Esophagus squamous epithelium (tissue), 5 donors: ENCODE measurements at regions not wholly inside any gene's neighbourhood (a gene's known extent, or its start where the extent isn't known, plus 50 kb on each side); places are given as distances from the start of the nearest gene placed in this dataset.

ENCODE experiments used
- DNase-seq: peaks from one replicate; lab custom pipeline; 2025; lab: John Stamatoyannopoulos, UW
- H3K27ac ChIP-seq, 4 donors: fragments of 200-600 bp; sonication (generic); one replicate each; pipeline ENCODE4 v1.5.1; 2016 to 2019; ENCODE audit warnings: mild to moderate bottlenecking in 1 of 4
- H3K27me3 ChIP-seq, 4 donors: fragments of 200-600 bp; sonication (generic); 1 replicate in 3 of 4; 2 replicates in 1 of 4; pipeline versions ENCODE4 v1.5.1 to v1.6.0; 2017 to 2021; ENCODE audit warnings: antibody characterized with exemption in 1 of 4
- H3K36me3 ChIP-seq, 3 donors: fragments of 200-600 bp; sonication (generic); one replicate each; pipeline ENCODE4 v1.5.1; 2016 to 2019
- H3K4me1 ChIP-seq, 3 donors: fragments of 200-600 bp; sonication (generic); one replicate each; pipeline ENCODE4 v1.5.1; 2017 to 2019
- H3K4me3 ChIP-seq, 4 donors: fragments of 200-600 bp; sonication (generic); 1 replicate in 3 of 4; 2 replicates in 1 of 4; pipeline ENCODE4 v1.5.1; 2016 to 2019; ENCODE audit warnings: mild to moderate bottlenecking in 2 of 4, moderate library complexity in 1 of 4
- H3K9me3 ChIP-seq, 3 donors: fragments of 200-600 bp; sonication (generic); one replicate each; pipeline ENCODE4 v1.5.1; 2016 to 2019
- POLR2A ChIP-seq, 4 donors: fragments of 450-650 bp; IDR thresholded peaks; one replicate each; pipeline ENCODE4 v1.6.1; 2017; ENCODE audit warnings: antibody characterized with exemption in 4 of 4, mild to moderate bottlenecking in 4 of 4, moderate library complexity in 3 of 4
- WGBS, 2 donors: methylation state at CpG; one replicate each; pipeline ENCODE4 v1.1.5; 2018; 5-methylcytosine and 5-hydroxymethylcytosine counted together
- intact Hi-C: fragments of 100-400 bp; cut with DNase I; formaldehyde crosslinking; loops from one replicate; pipeline ENCODE4 v1.15.0; 2022
- TF ChIP-seq, protein P1 (sequence below), 6 experiments: fragments of 450-650 bp in 4 of 6; fragments of 200-600 bp in 2 of 6; sonication (generic) in 2 of 6; IDR thresholded peaks; one replicate each; pipeline ENCODE4 v1.5.1; 2016 to 2019; ENCODE audit warnings: antibody characterized with exemption in 6 of 6, mild to moderate bottlenecking in 4 of 6, moderate library complexity in 4 of 6
- donor health status: DM: yes; HTN: yes; CAD: no.

DNA sequence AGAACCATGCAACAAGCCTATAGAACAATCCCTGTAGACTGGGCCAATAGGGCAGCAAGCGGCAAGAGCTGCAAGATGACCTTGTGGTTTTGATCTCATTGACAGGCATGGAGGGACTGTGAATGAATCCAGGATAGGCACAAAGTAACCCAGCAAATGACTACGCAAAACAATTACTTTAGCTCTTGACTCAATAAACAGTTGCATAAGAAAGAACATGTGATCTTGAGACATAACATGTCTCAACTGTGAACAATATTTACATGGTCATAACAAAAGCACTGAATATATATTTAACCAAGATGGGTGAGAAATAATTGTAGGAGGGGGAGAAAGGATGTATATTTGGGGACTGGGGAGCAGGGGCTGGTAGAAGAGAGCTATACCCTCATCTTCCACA lies 313.7 kb upstream of the CDH5 start:
- DNase-seq, result no peak

DNA sequence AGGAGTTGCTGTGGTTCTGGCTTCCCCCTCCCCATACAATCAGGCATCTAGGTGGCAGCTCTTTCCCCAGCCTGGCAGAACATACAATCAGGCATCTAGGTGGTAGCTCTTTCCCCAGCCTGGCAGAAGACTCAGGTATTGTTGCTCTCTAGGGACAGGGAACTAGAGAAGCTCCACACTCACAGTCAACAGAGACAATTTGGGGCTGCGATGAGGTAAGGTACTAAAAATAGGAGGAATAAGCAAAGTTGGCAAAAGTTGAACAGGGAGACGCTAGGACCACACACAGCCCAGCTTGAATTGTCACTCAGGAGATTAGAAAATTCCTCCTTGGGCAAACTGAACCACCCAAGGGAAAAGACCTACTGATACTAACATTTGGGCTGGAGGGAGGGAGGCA lies 315.5 kb upstream of the CDH5 start:
- 72 to 80% methylated on average over 1 to 2 of the region's 2 CpGs for WGBS, 2 donors

More for the DNA sequence above, 313.7 kb upstream of the CDH5 start:
- intact Hi-C loops, result no loop called here
- peaks cover 0 to under 1% (median 0%) of the 10 kb centered on the region in 3 donors for H3K4me1 ChIP-seq
- TF ChIP-seq, protein P1, sequence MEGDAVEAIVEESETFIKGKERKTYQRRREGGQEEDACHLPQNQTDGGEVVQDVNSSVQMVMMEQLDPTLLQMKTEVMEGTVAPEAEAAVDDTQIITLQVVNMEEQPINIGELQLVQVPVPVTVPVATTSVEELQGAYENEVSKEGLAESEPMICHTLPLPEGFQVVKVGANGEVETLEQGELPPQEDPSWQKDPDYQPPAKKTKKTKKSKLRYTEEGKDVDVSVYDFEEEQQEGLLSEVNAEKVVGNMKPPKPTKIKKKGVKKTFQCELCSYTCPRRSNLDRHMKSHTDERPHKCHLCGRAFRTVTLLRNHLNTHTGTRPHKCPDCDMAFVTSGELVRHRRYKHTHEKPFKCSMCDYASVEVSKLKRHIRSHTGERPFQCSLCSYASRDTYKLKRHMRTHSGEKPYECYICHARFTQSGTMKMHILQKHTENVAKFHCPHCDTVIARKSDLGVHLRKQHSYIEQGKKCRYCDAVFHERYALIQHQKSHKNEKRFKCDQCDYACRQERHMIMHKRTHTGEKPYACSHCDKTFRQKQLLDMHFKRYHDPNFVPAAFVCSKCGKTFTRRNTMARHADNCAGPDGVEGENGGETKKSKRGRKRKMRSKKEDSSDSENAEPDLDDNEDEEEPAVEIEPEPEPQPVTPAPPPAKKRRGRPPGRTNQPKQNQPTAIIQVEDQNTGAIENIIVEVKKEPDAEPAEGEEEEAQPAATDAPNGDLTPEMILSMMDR (IDR thresholded peaks at IDR 0.05), result no peak
- TF ChIP-seq POLR2A (IDR thresholded peaks at IDR 0.05), result no peak
- peaks cover 0 to 5% (median 0%) of the 10 kb centered on the region in 4 donors for H3K27me3 ChIP-seq
- no peak overlapping the region for H3K27ac ChIP-seq
- WGBS, 2 donors, result 81 to 84% methylated on average over 2 of the region's 2 CpGs
- H3K4me3 ChIP-seq, result no peak overlapping the region
- no peaks in the 10 kb centered on the region for H3K9me3 ChIP-seq
- no peaks in the 10 kb centered on the region for H3K36me3 ChIP-seq

DNA sequence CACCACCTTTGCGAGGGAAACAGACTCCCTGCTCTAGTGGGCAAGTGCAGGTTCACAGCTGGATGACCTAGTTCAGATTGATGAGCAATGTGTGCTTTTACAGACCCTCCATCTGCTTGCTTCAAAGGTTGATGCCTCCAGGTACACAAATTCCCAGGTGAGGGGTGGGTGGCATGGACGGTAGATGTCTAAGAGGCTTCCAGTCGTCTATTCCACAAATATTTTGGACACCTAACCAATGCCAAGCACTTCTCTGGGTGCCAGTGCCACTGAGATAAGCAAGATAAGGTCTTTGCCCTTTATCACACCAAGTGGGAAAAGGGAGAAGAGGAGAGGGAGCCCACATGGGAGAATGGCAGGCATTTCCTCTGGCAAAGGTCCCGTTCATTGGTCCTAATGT lies 316.6 kb upstream of the CDH5 start:
- Histone ChIP-seq H3K4me3 (no peak overlapping the region), H3K36me3 (no peaks in the 10 kb centered on the region), H3K9me3 (no peaks in the 10 kb centered on the region), H3K4me1 (no peaks in the 10 kb centered on the region), H3K27me3 (peaks cover 0 to 5% (median 0%) of the 10 kb centered on the region in 4 donors), H3K27ac (no peak overlapping the region)
- WGBS, 2 donors, result 79 to 85% methylated on average over 3 of the region's 4 CpGs
- TF ChIP-seq, protein P1 (IDR thresholded peaks at IDR 0.05), result no peak
- no peak for TF ChIP-seq POLR2A (IDR thresholded peaks at IDR 0.05)
- intact Hi-C loops, result no loop called here
- no peak for DNase-seq

More for the DNA sequence above, 315.5 kb upstream of the CDH5 start:
- H3K4me3 ChIP-seq, result no peak overlapping the region
- no peak for DNase-seq
- H3K27me3 ChIP-seq, result peaks cover 0 to 5% (median 0%) of the 10 kb centered on the region in 4 donors
- intact Hi-C loops, result no loop called here
- TF ChIP-seq POLR2A (IDR thresholded peaks at IDR 0.05), result no peak
- TF ChIP-seq, protein P1 (IDR thresholded peaks at IDR 0.05), result no peak
- H3K9me3 ChIP-seq, result no peaks in the 10 kb centered on the region
- no peaks in the 10 kb centered on the region for H3K36me3 ChIP-seq
- no peak overlapping the region for H3K27ac ChIP-seq
- H3K4me1 ChIP-seq, result no peaks in the 10 kb centered on the region

DNA sequence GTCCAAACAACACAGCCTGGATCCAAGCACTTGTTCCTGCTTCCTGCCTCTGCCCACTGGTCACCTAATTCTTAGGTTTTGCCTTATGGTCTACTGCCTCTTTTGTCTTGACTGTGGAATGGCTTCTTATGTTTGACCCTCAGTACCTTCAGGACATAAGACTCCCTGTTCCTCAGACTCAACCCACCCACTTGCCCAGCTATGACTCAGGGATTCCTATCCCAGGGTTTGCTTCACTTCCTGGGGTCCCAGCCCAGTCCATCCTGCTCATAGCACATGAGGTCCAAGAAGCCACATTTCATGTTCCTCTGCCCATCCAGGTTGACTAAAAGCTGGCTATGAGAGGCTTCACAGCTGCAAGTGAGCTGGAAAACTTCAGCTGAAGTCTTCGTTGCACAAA lies 320.9 kb upstream of the CDH5 start:
- Histone ChIP-seq H3K4me3 (no peak overlapping the region), H3K27ac (no peak overlapping the region), H3K4me1 (no peaks in the 10 kb centered on the region), H3K27me3 (peaks cover 0 to 1% (median 0%) of the 10 kb centered on the region in 4 donors), H3K9me3 (no peaks in the 10 kb centered on the region), H3K36me3 (no peaks in the 10 kb centered on the region)
- no peak for DNase-seq
- 73 to 86% methylated on average over 1 of the region's 1 CpG for WGBS, 2 donors
- TF ChIP-seq POLR2A (IDR thresholded peaks at IDR 0.05), result no peak
- TF ChIP-seq, protein P1 (IDR thresholded peaks at IDR 0.05), result no peak
- intact Hi-C loops, result no loop called here

GRCh38 chr16:66044556-66044955 lies 321.9 kb upstream of the CDH5 start:
- no peaks in the 10 kb centered on the region for H3K9me3 ChIP-seq
- H3K4me1 ChIP-seq, result no peaks in the 10 kb centered on the region
- H3K36me3 ChIP-seq, result no peaks in the 10 kb centered on the region
- no peak for DNase-seq
- TF ChIP-seq, protein P1 (IDR thresholded peaks at IDR 0.05), result no peak
- no peak for TF ChIP-seq POLR2A (IDR thresholded peaks at IDR 0.05)
- H3K4me3 ChIP-seq, result no peak overlapping the region
- no peaks in the 10 kb centered on the region for H3K27me3 ChIP-seq
- no peak overlapping the region for H3K27ac ChIP-seq
- intact Hi-C loops, result no loop called here
- 61 to 70% methylated on average over 2 of the region's 2 CpGs for WGBS, 2 donors
